IMR-90 (cell line): ENCODE measurements at regions not wholly inside any gene's neighbourhood (a gene's known extent, or its start where the extent isn't known, plus 50 kb on each side); places are given as distances from the start of the nearest gene placed in this dataset.
"Not testable (repeated sequence)": the region's sequence is repeated elsewhere in the genome, so short reads cannot be mapped to it uniquely, and the experiment has no call there.

Experiments used
- ATAC-seq: fragments of 200-7000 bp; cut with Tn5 transposase; 2 replicates; pipeline ENCODE4 v1.9.1; 2020; ENCODE audit warnings: low read depth, mild to moderate bottlenecking, moderate library complexity
- BruUV-seq: library from RNA; stranded (reverse); fragments of 400-500 nt; replicated peaks from 2 replicates; lab custom pipeline; 2021; lab: Mats Ljungman, UMichigan
- CTCF ChIA-PET: fragments of 300-600 bp; formaldehyde crosslinking; extraction: SDS; loops from one replicate; lab custom pipeline; 2021; ENCODE audit warnings: antibody characterized with exemption; lab: Yijun Ruan, JAX
- POLR2A ChIA-PET: fragments of 300-600 bp; sonication (Branson Sonifier 250); formaldehyde crosslinking; loops from one replicate; lab custom pipeline; 2022; ENCODE audit warnings: antibody characterized with exemption; ENCODE audit not compliant: unreplicated experiment; lab: Charles Lee
- DNase-seq: peaks from one replicate; pipeline ENCODE4 v3.0.0; 2013
- H2AFZ ChIP-seq: replicated peaks from 2 replicates; pipeline ENCODE3; 2013; ENCODE audit warnings: low read length, mild to moderate bottlenecking; ENCODE audit not compliant: poor library complexity
- H2AK5ac ChIP-seq: 2 replicates; pipeline ENCODE4 v1.6.1; 2013; ENCODE audit warnings: low read depth, low read length, inconsistent platforms
- H2AK9ac ChIP-seq: replicated peaks from 2 replicates; pipeline ENCODE3; 2013; ENCODE audit warnings: mild to moderate bottlenecking, low read depth, low read length, moderate library complexity; ENCODE audit not compliant: poor library complexity
- H2BK120ac ChIP-seq: 2 replicates; pipeline ENCODE4 v1.6.1; 2013; ENCODE audit warnings: low read depth, low read length, inconsistent platforms
- H2BK15ac ChIP-seq: 3 replicates; pipeline ENCODE4 v1.6.1; 2013; ENCODE audit warnings: low read depth, low read length, inconsistent platforms
- H2BK20ac ChIP-seq: 2 replicates; pipeline ENCODE4 v1.6.1; 2013; ENCODE audit warnings: low read depth, mild to moderate bottlenecking, inconsistent platforms, low read length, moderate library complexity
- H2BK5ac ChIP-seq: 2 replicates; pipeline ENCODE4 v1.6.1; 2013; ENCODE audit warnings: mild to moderate bottlenecking, low read depth, low read length, inconsistent platforms; ENCODE audit not compliant: poor library complexity, severe bottlenecking
- H3K14ac ChIP-seq: replicated peaks from 2 replicates; pipeline ENCODE4 v1.6.1; 2013; ENCODE audit warnings: low read depth, low read length, inconsistent platforms
- H3K18ac ChIP-seq: 2 replicates; pipeline ENCODE4 v1.6.1; 2013; ENCODE audit warnings: low read depth, low read length, control low read depth
- H3K23ac ChIP-seq: 2 replicates; pipeline ENCODE4 v1.6.1; 2013; ENCODE audit warnings: low read depth, low read length, inconsistent platforms
- H3K27ac ChIP-seq: 2 replicates; pipeline ENCODE4 v1.5.1; 2013; ENCODE audit warnings: mild to moderate bottlenecking, control low read depth, low read length; ENCODE audit not compliant: insufficient read depth
- H3K27me3 ChIP-seq: 2 replicates; pipeline ENCODE4 v1.6.1; 2013; ENCODE audit warnings: low read length; ENCODE audit not compliant: control insufficient read depth, insufficient read depth
- H3K36me3 ChIP-seq: 2 replicates; pipeline ENCODE4 v1.6.1; 2013; ENCODE audit warnings: low read length, mixed read lengths; ENCODE audit not compliant: control insufficient read depth, insufficient read depth
- H3K4ac ChIP-seq: 2 replicates; pipeline ENCODE4 v1.6.1; 2013; ENCODE audit warnings: low read depth, low read length, inconsistent platforms
- H3K4me1 ChIP-seq: 2 replicates; pipeline ENCODE4 v1.6.1; 2013; ENCODE audit warnings: low read length, mixed read lengths; ENCODE audit not compliant: control insufficient read depth, insufficient read depth
- H3K4me2 ChIP-seq: 2 replicates; pipeline ENCODE4 v1.6.1; 2013; ENCODE audit warnings: low read depth, mild to moderate bottlenecking, control low read depth, low read length, moderate library complexity
- H3K4me3 ChIP-seq: 2 replicates; pipeline ENCODE4 v1.5.1; 2013; ENCODE audit warnings: low read depth, mild to moderate bottlenecking, control low read depth, low read length, moderate library complexity; ENCODE audit not compliant: insufficient read depth
- H3K56ac ChIP-seq: 2 replicates; pipeline ENCODE4 v1.6.1; 2013; ENCODE audit warnings: low read length, inconsistent platforms; ENCODE audit not compliant: insufficient read depth; ENCODE audit errors: extremely low read depth
- H3K79me1 ChIP-seq, 2 experiments: 2 replicates each; pipeline ENCODE4 v1.6.1; 2013; ENCODE audit warnings: low read length in 2 of 2, inconsistent platforms in 1 of 2, low read depth in 1 of 2
- H3K9ac ChIP-seq: 2 replicates; pipeline ENCODE4 v1.6.1; 2013; ENCODE audit warnings: low read depth, low read length, control low read depth
- H3K9me1 ChIP-seq: 2 replicates; pipeline ENCODE4 v1.6.1; 2013; ENCODE audit warnings: low read length, inconsistent platforms; ENCODE audit not compliant: insufficient read depth
- H3K9me3 ChIP-seq: 2 replicates; pipeline ENCODE4 v1.6.1; 2013; ENCODE audit warnings: low read length; ENCODE audit not compliant: control insufficient read depth, insufficient read depth
- H4K20me1 ChIP-seq: 2 replicates; pipeline ENCODE4 v1.6.1; 2013; ENCODE audit warnings: low read length, inconsistent platforms; ENCODE audit not compliant: insufficient read depth
- H4K5ac ChIP-seq: 2 replicates; pipeline ENCODE4 v1.6.1; 2013; ENCODE audit warnings: mild to moderate bottlenecking, low read depth, low read length, control low read depth
- H4K8ac ChIP-seq, 2 experiments: 2 replicates each; pipeline ENCODE4 v1.6.1; 2013; ENCODE audit warnings: low read depth in 2 of 2, low read length in 2 of 2, control low read depth in 1 of 2, inconsistent platforms in 1 of 2
- H4K91ac ChIP-seq: 2 replicates; pipeline ENCODE4 v1.6.1; 2013; ENCODE audit warnings: low read depth, low read length, inconsistent platforms; ENCODE audit not compliant: insufficient read depth
- WGBS, 2 experiments: methylation state at CpG; one replicate each; pipeline versions ENCODE4 v1.1.5 to v1.1.7; 2013; ENCODE audit warnings: missing lambda C conversion rate in 2 of 2; ENCODE audit not compliant: insufficient read length in 1 of 2; ENCODE audit errors: extremely low coverage in 2 of 2; 5-methylcytosine and 5-hydroxymethylcytosine counted together
- dilution Hi-C: fragments of 300-500 bp; cut with HindIII; formaldehyde crosslinking; loops from one replicate; pipeline ENCODE4 v1.14.3; 2018; ENCODE audit warnings: low sequenced_read_pairs; ENCODE audit not compliant: unreplicated experiment
- in situ Hi-C: fragments of 300-500 bp; cut with MboI; formaldehyde crosslinking; loops from 3 replicates; pipeline ENCODE4 v1.14.3; 2019; ENCODE audit warnings: low sequenced_read_pairs, inconsistent platforms, mixed read lengths
- intact Hi-C: fragments of 100-400 bp; cut with micrococcal nuclease; formaldehyde crosslinking; loops from 2 replicates; pipeline ENCODE4 v1.10.0; 2022

DNA sequence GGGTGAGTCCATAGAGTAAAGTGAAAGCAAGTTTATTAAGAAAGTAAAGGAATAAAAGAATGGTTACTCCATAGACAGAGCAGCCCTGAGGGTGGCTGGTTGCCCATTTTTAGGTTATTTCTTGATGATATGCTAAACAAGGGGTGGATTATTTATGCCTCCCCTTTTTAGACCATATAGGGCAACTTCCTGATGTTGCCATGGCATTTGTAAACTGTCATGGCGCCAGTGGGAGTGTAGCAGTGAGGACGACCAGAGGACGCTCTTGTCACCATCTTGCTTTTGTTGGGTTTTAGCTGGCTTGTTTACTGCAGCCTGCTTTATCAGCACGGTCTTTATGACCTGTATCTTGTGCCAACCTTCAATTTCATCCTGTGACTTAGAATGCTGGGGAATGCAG is 155.4 kb upstream of the FBXO11 start:
- H3K18ac ChIP-seq, H4K5ac ChIP-seq, dilution Hi-C loops, H2AK5ac ChIP-seq, H4K91ac ChIP-seq, H3K9me3 ChIP-seq, H3K4me1 ChIP-seq, H4K20me1 ChIP-seq, H3K79me1 ChIP-seq, H2AK9ac ChIP-seq, H2AFZ ChIP-seq, CTCF ChIA-PET, intact Hi-C loops, H3K9ac ChIP-seq, H4K8ac ChIP-seq, H3K36me3 ChIP-seq, ATAC-seq, H3K4ac ChIP-seq, H2BK120ac ChIP-seq, H3K4me3 ChIP-seq, H3K14ac ChIP-seq, H2BK15ac ChIP-seq, H3K9me1 ChIP-seq, BruUV-seq, H2BK20ac ChIP-seq, POLR2A ChIA-PET, H3K23ac ChIP-seq, DNase-seq, H3K27me3 ChIP-seq, H3K56ac ChIP-seq, H3K27ac ChIP-seq, in situ Hi-C loops, H2BK5ac ChIP-seq, H3K4me2 ChIP-seq: not testable (repeated sequence)
- whole genome bisulfite sequencing, 2 experiments = 40% methylated on average over 1 of the region's 4 CpGs; no CpG with 5 or more reads in 1 of the 2 experiments
